Upper lobe of left lung (tissue), 4 donors: ENCODE measurements at regions not wholly inside any gene's neighbourhood (a gene's known extent, or its start where the extent isn't known, plus 50 kb on each side); places are given as distances from the start of the nearest gene placed in this dataset.

Experiments used
- CTCF ChIP-seq, 6 experiments: fragments of 450-650 bp in 4 of 6; fragments of 200-600 bp in 2 of 6; sonication (generic) in 2 of 6; IDR thresholded peaks; one replicate each; pipeline ENCODE4 v1.5.1; 2016 to 2019; ENCODE audit warnings: antibody characterized with exemption in 6 of 6
- EP300 ChIP-seq, 4 donors: sonication (generic); formaldehyde crosslinking; IDR thresholded peaks; one replicate each; pipeline ENCODE4 v1.5.1; 2017; ENCODE audit warnings: antibody characterized with exemption in 4 of 4, control low read depth in 2 of 4
- POLR2A ChIP-seq, 4 donors: fragments of 450-650 bp; IDR thresholded peaks; one replicate each; pipeline ENCODE4 v1.5.1; 2016 to 2017; ENCODE audit warnings: antibody characterized with exemption in 4 of 4, mild to moderate bottlenecking in 2 of 4
- POLR2AphosphoS5 ChIP-seq, 2 donors: sonication (generic); formaldehyde crosslinking; IDR thresholded peaks; one replicate each; pipeline ENCODE4 v1.5.1; 2017; ENCODE audit warnings: antibody characterized with exemption in 2 of 2

GRCh38 chr1:187374082-187374481, 545.3 kb downstream of the PLA2G4A start:
- TF ChIP-seq CTCF (IDR thresholded peaks at IDR 0.05) (no peak), POLR2A (IDR thresholded peaks at IDR 0.05) (no peak), EP300 (IDR thresholded peaks at IDR 0.05) (no peak), POLR2AphosphoS5 (IDR thresholded peaks at IDR 0.05) (no peak)
